T-cell (primary cell): ENCODE measurements at regions not wholly inside any gene's neighbourhood (a gene's known extent, or its start where the extent isn't known, plus 50 kb on each side); places are given as distances from the start of the nearest gene placed in this dataset.
"Not testable (repeated sequence)": the region's sequence is repeated elsewhere in the genome, so short reads cannot be mapped to it uniquely, and the experiment has no call there.

ENCODE experiments used
- ATAC-seq, 4 experiments: fragments of 200-7000 bp in 3 of 4; fragments of 150-1000 bp in 1 of 4; cut with Tn5 transposase; replicated peaks in 1 of 4; 1 replicate in 3 of 4; 2 replicates in 1 of 4; pipeline ENCODE4 v1.10.0; 2021; ENCODE audit warnings: moderate library complexity in 3 of 4, mild to moderate bottlenecking in 2 of 4, moderate number of reproducible peaks in 1 of 4
- CTCF ChIA-PET, 2 donors: fragments of 300-600 bp; sonication (Branson Sonifier 250); formaldehyde crosslinking; loops; one replicate each; lab custom pipeline; 2022; ENCODE audit warnings: antibody characterized with exemption in 2 of 2; lab: Charles Lee
- POLR2A ChIA-PET, 2 donors: fragments of 300-600 bp; sonication (Branson Sonifier 250); formaldehyde crosslinking; loops; one replicate each; lab custom pipeline; 2022; ENCODE audit warnings: antibody characterized with exemption in 2 of 2; lab: Charles Lee
- DNase-seq, 35 experiments: peaks; one replicate each; pipeline versions ENCODE4 v3.0.0 to v3.0.0-alpha.2; 2013 to 2023
- H3K27ac ChIP-seq: one replicate; pipeline ENCODE4 v1.5.1; 2013; ENCODE audit warnings: low read length
- H3K27me3 ChIP-seq, 2 experiments: replicated peaks in 1 of 2; 1 replicate in 1 of 2; 2 replicates in 1 of 2; pipeline versions ENCODE4 v1.6.1 to v1.7.0; 2013; ENCODE audit warnings: low read length in 1 of 2, mixed read lengths in 1 of 2; ENCODE audit not compliant: control insufficient read depth in 2 of 2, insufficient read depth in 2 of 2; ENCODE audit errors: extremely low read depth in 1 of 2
- H3K36me3 ChIP-seq, 2 donors: 1 replicate in 1 of 2; 2 replicates in 1 of 2; pipeline versions ENCODE4 v1.6.1 to v1.7.0; 2013; ENCODE audit warnings: low read length in 1 of 2; ENCODE audit not compliant: control insufficient read depth in 2 of 2, insufficient read depth in 1 of 2; ENCODE audit errors: extremely low read depth in 1 of 2
- H3K4me1 ChIP-seq, 2 experiments: 1 replicate in 1 of 2; 2 replicates in 1 of 2; pipeline versions ENCODE4 v1.6.1 to v1.7.0; 2013; ENCODE audit warnings: low read length in 2 of 2, mixed read lengths in 1 of 2; ENCODE audit not compliant: insufficient read depth in 2 of 2, control insufficient read depth in 1 of 2; ENCODE audit errors: extremely low read depth in 1 of 2
- H3K4me3 ChIP-seq, 2 donors: 1 replicate in 1 of 2; 2 replicates in 1 of 2; pipeline versions ENCODE4 v1.5.1 to v1.7.0; 2013; ENCODE audit warnings: mild to moderate bottlenecking in 2 of 2, low read length in 1 of 2, moderate library complexity in 1 of 2; ENCODE audit not compliant: control insufficient read depth in 1 of 2; ENCODE audit errors: extremely low read depth in 1 of 2
- H3K9me3 ChIP-seq: 2 replicates; pipeline ENCODE4 v1.7.0; 2013
- H3K27ac Mint-ChIP-seq, 2 donors: one replicate each; pipeline ENCODE4 v1.8.0; 2020 to 2021; ENCODE audit warnings: mild to moderate bottlenecking in 2 of 2, mixed read lengths in 2 of 2
- H3K27me3 Mint-ChIP-seq, 2 donors: one replicate each; pipeline ENCODE4 v1.8.0; 2021 to 2022; ENCODE audit warnings: mixed read lengths in 2 of 2
- H3K36me3 Mint-ChIP-seq: one replicate; pipeline ENCODE4 v1.8.0; 2021; ENCODE audit warnings: mixed read lengths
- H3K4me1 Mint-ChIP-seq, 3 donors: one replicate each; pipeline ENCODE4 v1.8.0; 2020 to 2022; ENCODE audit warnings: mixed read lengths in 3 of 3, mild to moderate bottlenecking in 1 of 3
- H3K4me3 Mint-ChIP-seq, 3 donors: one replicate each; pipeline ENCODE4 v1.8.0; 2020 to 2022; ENCODE audit warnings: mild to moderate bottlenecking in 3 of 3, mixed read lengths in 3 of 3, moderate library complexity in 3 of 3
- H3K9me3 Mint-ChIP-seq, 3 donors: one replicate each; pipeline ENCODE4 v1.8.0; 2020 to 2022; ENCODE audit warnings: mixed read lengths in 3 of 3
- WGBS: methylation state at CpG from one replicate; pipeline ENCODE4 v1.1.5; 2013; ENCODE audit warnings: missing lambda C conversion rate; ENCODE audit not compliant: insufficient coverage; 5-methylcytosine and 5-hydroxymethylcytosine counted together

GRCh38 chrX:5314148-5314547 lies 914.5 kb downstream of the NLGN4X start:
- Histone ChIP-seq H3K4me3 (no peak overlapping the region), H3K36me3 (no peaks in the 10 kb centered on the region), H3K4me1 (no peaks in the 10 kb centered on the region), H3K9me3 (no peaks in the 10 kb centered on the region), H3K27me3 (no peaks in the 10 kb centered on the region), H3K27ac (no peak overlapping the region)
- H3K36me3 Mint-ChIP-seq = no peaks in the 10 kb centered on the region
- ChIA-PET CTCF (interaction anchor here in 1 of 2 donors (0.6 kb wide), 1 partner anchor 95 kb away, joined by 3 read pairs; no protein-coding TSS in a partner anchor), POLR2A (no interaction called here)
- no peaks in the 10 kb centered on the region for H3K4me1 Mint-ChIP-seq
- H3K27ac Mint-ChIP-seq = no peak overlapping the region
- no peak for DNase-seq
- H3K4me3 Mint-ChIP-seq = no peak overlapping the region
- WGBS = no CpG with 5 or more reads among the region's 5 CpGs
- H3K9me3 Mint-ChIP-seq = peaks cover 0 to 5% (median 4%) of the 10 kb centered on the region in 3 donors
- no peak for ATAC-seq
- H3K27me3 Mint-ChIP-seq = no peaks in the 10 kb centered on the region

DNA sequence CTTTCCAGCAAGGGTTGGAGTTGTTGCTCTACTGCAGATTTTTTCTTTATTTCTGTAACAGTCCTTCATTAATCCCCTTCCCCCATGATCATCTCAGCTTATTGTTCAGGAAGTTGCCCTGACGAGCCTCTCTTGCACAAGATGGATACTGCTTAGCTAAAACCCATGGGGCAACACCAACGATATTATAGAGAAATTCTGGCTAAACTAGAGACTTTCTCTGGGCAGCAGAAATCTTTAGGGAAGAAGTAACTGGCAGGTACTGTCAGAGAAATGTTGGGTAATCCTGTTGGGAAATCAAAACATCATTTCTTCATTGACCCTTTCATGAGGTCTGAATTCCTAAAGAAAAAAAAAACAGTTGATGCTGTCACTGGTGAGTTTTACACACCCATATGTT lies 921.3 kb downstream of the NLGN4X start:
- H3K27ac ChIP-seq = no peak overlapping the region
- H3K9me3 Mint-ChIP-seq = no peaks in the 10 kb centered on the region
- no peaks in the 10 kb centered on the region for H3K27me3 ChIP-seq
- no peak overlapping the region for H3K27ac Mint-ChIP-seq
- no peaks in the 10 kb centered on the region for H3K27me3 Mint-ChIP-seq
- no peaks in the 10 kb centered on the region for H3K4me1 Mint-ChIP-seq
- CTCF ChIA-PET = no interaction called here
- no peak overlapping the region for H3K4me3 Mint-ChIP-seq
- no peaks in the 10 kb centered on the region for H3K4me1 ChIP-seq
- no peak for ATAC-seq
- no CpG with 5 or more reads among the region's 2 CpGs for WGBS
- H3K9me3 ChIP-seq = no peaks in the 10 kb centered on the region
- no peak for DNase-seq
- H3K4me3 ChIP-seq = no peak overlapping the region
- H3K36me3 ChIP-seq = no peaks in the 10 kb centered on the region
- POLR2A ChIA-PET = no interaction called here
- no peaks in the 10 kb centered on the region for H3K36me3 Mint-ChIP-seq

GRCh38 chrX:5306654-5307121 lies 922.0 kb downstream of the NLGN4X start:
- Histone ChIP-seq H3K27ac (no peak overlapping the region), H3K27me3 (no peaks in the 10 kb centered on the region), H3K4me3 (no peak overlapping the region), H3K36me3 (no peaks in the 10 kb centered on the region), H3K9me3 (no peaks in the 10 kb centered on the region), H3K4me1 (no peaks in the 10 kb centered on the region)
- no peak overlapping the region for H3K27ac Mint-ChIP-seq
- ChIA-PET POLR2A (no interaction called here), CTCF (no interaction called here)
- WGBS = no CpG with 5 or more reads among the region's 7 CpGs
- no peak for ATAC-seq
- H3K9me3 Mint-ChIP-seq = no peaks in the 10 kb centered on the region
- H3K4me1 Mint-ChIP-seq = no peaks in the 10 kb centered on the region
- H3K36me3 Mint-ChIP-seq = no peaks in the 10 kb centered on the region
- H3K4me3 Mint-ChIP-seq = no peak overlapping the region
- DNase-seq = no peak
- H3K27me3 Mint-ChIP-seq = no peaks in the 10 kb centered on the region

- H3K9me3 ChIP-seq = no peaks in the 10 kb centered on the region
- 67% methylated on average over 3 of the region's 6 CpGs for WGBS
- Mint-ChIP-seq H3K4me3 (no peak overlapping the region), H3K27me3 (no peaks in the 10 kb centered on the region), H3K9me3 (no peaks in the 10 kb centered on the region), H3K4me1 (no peaks in the 10 kb centered on the region), H3K27ac (no peak overlapping the region), H3K36me3 (no peaks in the 10 kb centered on the region)
- no peak overlapping the region for H3K27ac ChIP-seq
- H3K36me3 ChIP-seq = no peaks in the 10 kb centered on the region
- H3K27me3 ChIP-seq = no peaks in the 10 kb centered on the region
- ChIA-PET POLR2A (no interaction called here), CTCF (no interaction called here)
- no peak for ATAC-seq
- no peaks in the 10 kb centered on the region for H3K4me1 ChIP-seq
- H3K4me3 ChIP-seq = no peak overlapping the region
- DNase-seq = no peak
Measured at GRCh38 chrX:5305452-5305851, 923.2 kb downstream of the NLGN4X start.

- H3K36me3 ChIP-seq = no peaks in the 10 kb centered on the region
- H3K4me3 ChIP-seq = no peak overlapping the region
- no peaks in the 10 kb centered on the region for H3K4me1 ChIP-seq
- H3K27ac Mint-ChIP-seq = no peak overlapping the region
- H3K4me1 Mint-ChIP-seq = no peaks in the 10 kb centered on the region
- WGBS = no CpG with 5 or more reads among the region's 6 CpGs
- H3K9me3 Mint-ChIP-seq = peaks cover 0 to 9% (median 2%) of the 10 kb centered on the region in 3 donors
- DNase-seq (no peak), ATAC-seq (no peak)
- ChIA-PET CTCF (no interaction called here), POLR2A (no interaction called here)
- H3K27me3 Mint-ChIP-seq = no peaks in the 10 kb centered on the region
- H3K27me3 ChIP-seq = no peaks in the 10 kb centered on the region
- H3K36me3 Mint-ChIP-seq = no peaks in the 10 kb centered on the region
- no peak overlapping the region for H3K27ac ChIP-seq
- H3K9me3 ChIP-seq = no peaks in the 10 kb centered on the region
- no peak overlapping the region for H3K4me3 Mint-ChIP-seq
Measured at GRCh38 chrX:5295004-5295403, 933.7 kb downstream of the NLGN4X start.

- Mint-ChIP-seq H3K27ac (no peak overlapping the region), H3K4me3 (no peak overlapping the region), H3K27me3 (no peaks in the 10 kb centered on the region), H3K9me3 (peaks cover 0 to 17% (median 4%) of the 10 kb centered on the region in 3 donors), H3K4me1 (no peaks in the 10 kb centered on the region), H3K36me3 (no peaks in the 10 kb centered on the region)
- CTCF ChIA-PET = no interaction called here
- Histone ChIP-seq H3K9me3 (no peaks in the 10 kb centered on the region), H3K4me1 (no peaks in the 10 kb centered on the region), H3K36me3 (no peaks in the 10 kb centered on the region), H3K27ac (no peak overlapping the region), H3K4me3 (no peak overlapping the region), H3K27me3 (no peaks in the 10 kb centered on the region)
- ATAC-seq (no peak), DNase-seq (no peak)
- WGBS = no CpG with 5 or more reads among the region's 5 CpGs
- POLR2A ChIA-PET = no interaction called here
Measured at GRCh38 chrX:5290635-5291034, 938.0 kb downstream of the NLGN4X start.

GRCh38 chrX:5289949-5290348 lies 938.7 kb downstream of the NLGN4X start:
- H3K9me3 ChIP-seq, H3K4me3 Mint-ChIP-seq, H3K4me1 Mint-ChIP-seq, H3K27me3 ChIP-seq, POLR2A ChIA-PET, H3K27ac ChIP-seq, H3K36me3 Mint-ChIP-seq, H3K27ac Mint-ChIP-seq, H3K27me3 Mint-ChIP-seq, H3K4me3 ChIP-seq, CTCF ChIA-PET, H3K36me3 ChIP-seq, DNase-seq, ATAC-seq, H3K4me1 ChIP-seq: not testable (repeated sequence)
- WGBS = no CpG with 5 or more reads among the region's 1 CpG
- peaks cover 3 to 17% (median 4%) of the 10 kb centered on the region in 3 donors for H3K9me3 Mint-ChIP-seq
